K562 (cell line): ENCODE measurements at regions not wholly inside any gene's neighbourhood (a gene's known extent, or its start where the extent isn't known, plus 50 kb on each side); places are given as distances from the start of the nearest gene placed in this dataset.
A peak's percentile ranks its signal among the peaks of the same experiment; 100 is the strongest.

Experiments
- ATAC-seq: fragments of 200-7000 bp; cut with Tn5 transposase; 3 replicates; pipeline ENCODE4 v1.9.1; 2020; ENCODE audit warnings: moderate library complexity
- BruUV-seq: library from RNA; stranded (reverse); fragments of 400-500 nt; replicated peaks from 2 replicates; lab custom pipeline; 2021; lab: Mats Ljungman, UMichigan
- CTCF ChIA-PET: fragments of 300-600 bp; formaldehyde crosslinking; extraction: SDS; loops from one replicate; lab custom pipeline; 2021; ENCODE audit warnings: low intra/inter-chr PET ratio; lab: Yijun Ruan, JAX
- POLR2A ChIA-PET: fragments of 300-600, 350-650 bp; sonication (Branson Sonifier 250); formaldehyde crosslinking; extraction: SDS; loops from one replicate; lab custom pipeline; 2021; ENCODE audit warnings: antibody characterized with exemption, inconsistent platforms; lab: Yijun Ruan, JAX
- DNase-seq, 4 experiments: peaks; one replicate each; pipeline versions ENCODE4 v3.0.0 to v3.0.0-alpha.2; 2011 to 2018; ENCODE audit warnings: low spot score in 3 of 4, mixed read lengths in 3 of 4; ENCODE audit errors: extremely low read depth in 1 of 4
- FAIRE-seq: peaks from 2 replicates; lab custom pipeline; 2011; peaks lifted over from hg19 to GRCh38; lab: Jason Lieb, UNC
- H2AFZ ChIP-seq: 2 replicates; pipeline ENCODE4 v1.6.0; 2011; ENCODE audit warnings: low read depth, low read length, control low read depth, inconsistent platforms
- H3K27ac ChIP-seq: fragments of 200-600 bp; 3 replicates; pipeline ENCODE4 v1.8.0; 2011; ENCODE audit warnings: low read depth, mild to moderate bottlenecking, control low read depth, inconsistent platforms, low read length, moderate library complexity, mixed read lengths; ENCODE audit errors: extremely low read depth
- H3K27me3 ChIP-seq, 2 experiments: fragments of 300-600 bp in 1 of 2; 2 replicates in 1 of 2; 3 replicates in 1 of 2; pipeline versions ENCODE4 v1.6.0 to v1.8.0; 2011; ENCODE audit warnings: inconsistent platforms in 2 of 2, low read length in 2 of 2, mild to moderate bottlenecking in 1 of 2, mixed read lengths in 1 of 2, moderate library complexity in 1 of 2; ENCODE audit not compliant: control insufficient read depth in 2 of 2, insufficient read depth in 2 of 2
- H3K36me3 ChIP-seq: fragments of 300-600 bp; 3 replicates; pipeline ENCODE4 v1.8.0; 2011; ENCODE audit warnings: mild to moderate bottlenecking, low read length, inconsistent platforms; ENCODE audit not compliant: control insufficient read depth, insufficient read depth
- H3K4me1 ChIP-seq, 2 experiments: fragments of 200-600 bp in 1 of 2; replicated peaks in 1 of 2; 2 replicates in 1 of 2; 3 replicates in 1 of 2; pipeline versions ENCODE4 v1.5.1 to v1.8.0; 2011; ENCODE audit warnings: inconsistent platforms in 2 of 2, low read length in 2 of 2, mild to moderate bottlenecking in 1 of 2, mixed read lengths in 1 of 2, moderate library complexity in 1 of 2; ENCODE audit not compliant: control insufficient read depth in 2 of 2, insufficient read depth in 2 of 2
- H3K4me2 ChIP-seq: 2 replicates; pipeline ENCODE4 v1.6.1; 2011; ENCODE audit warnings: low read length, control low read depth, inconsistent platforms, mixed read lengths; ENCODE audit not compliant: insufficient read depth
- H3K4me3 ChIP-seq: fragments of 200-600 bp; sonication (generic), shearing (Covaris generic); 2 replicates; pipeline ENCODE4 v1.5.1; 2016; ENCODE audit warnings: control low read depth, inconsistent platforms
- H3K79me2 ChIP-seq: fragments of 200-600 bp; 3 replicates; pipeline ENCODE4 v1.8.0; 2011; ENCODE audit warnings: low read length, inconsistent platforms; ENCODE audit not compliant: control insufficient read depth, insufficient read depth
- H3K9ac ChIP-seq, 2 experiments: 2 replicates each; pipeline versions ENCODE4 v1.6.0 to v1.6.1; 2011; ENCODE audit warnings: low read depth in 2 of 2, low read length in 2 of 2, control low read depth in 1 of 2, inconsistent platforms in 1 of 2, mild to moderate bottlenecking in 1 of 2, mixed read lengths in 1 of 2; ENCODE audit not compliant: insufficient read depth in 1 of 2
- H3K9me1 ChIP-seq: one replicate; pipeline ENCODE4 v1.6.0; 2011; ENCODE audit warnings: inconsistent platforms, mild to moderate bottlenecking, low read length, moderate library complexity; ENCODE audit not compliant: control insufficient read depth, insufficient read depth
- H3K9me3 ChIP-seq: replicated peaks from 2 replicates; pipeline ENCODE4 v1.5.1; 2011; ENCODE audit warnings: low read depth, low read length, inconsistent platforms; ENCODE audit not compliant: control insufficient read depth, insufficient read depth
- H4K20me1 ChIP-seq: replicated peaks from 2 replicates; pipeline ENCODE4 v1.6.1; 2011; ENCODE audit warnings: low read length, inconsistent platforms, mixed read lengths; ENCODE audit not compliant: control insufficient read depth, insufficient read depth
- ADNP ChIP-seq: fragments of 200-800 bp; sonication (Bioruptor generic); IDR thresholded peaks from 2 replicates; pipeline ENCODE4 v1.6.1; 2016; ENCODE audit warnings: missing genetic modification characterization, missing compliant biosample characterization
- CBFA2T2 ChIP-seq: fragments of 450-650 bp; conservative IDR thresholded peaks from 2 replicates; pipeline ENCODE4 v1.6.1; 2017; ENCODE audit warnings: mild to moderate bottlenecking
- CBX2 ChIP-seq: fragments of 200-600 bp; sonication (generic); IDR thresholded peaks from one replicate; pipeline ENCODE4 v1.6.1; 2012; ENCODE audit warnings: mild to moderate bottlenecking, low read length, inconsistent platforms; ENCODE audit not compliant: insufficient read depth, poor library complexity, severe bottlenecking
- DACH1 ChIP-seq: fragments of 450-650 bp; IDR thresholded peaks from 2 replicates; pipeline ENCODE4 v1.6.1; 2018; ENCODE audit not compliant: partially characterized antibody
- ESRRB ChIP-seq: fragments of 250-450 bp; sonication (Bioruptor Pico); IDR thresholded peaks from 2 replicates; pipeline ENCODE4 v1.5.0; 2020; ENCODE audit warnings: mild to moderate bottlenecking, moderate library complexity, borderline replicate concordance
- HNRNPLL ChIP-seq: fragments of 200-400 bp; formaldehyde crosslinking; IDR thresholded peaks from 2 replicates; pipeline ENCODE4 v1.6.1; 2017; ENCODE audit warnings: low read length, low read depth, mild to moderate bottlenecking; ENCODE audit not compliant: poor library complexity, severe bottlenecking
- KDM2B ChIP-seq: fragments of 250-450 bp; sonication (Bioruptor Pico); IDR thresholded peaks from 2 replicates; pipeline ENCODE4 v1.8.0; 2021; ENCODE audit warnings: mild to moderate bottlenecking, moderate library complexity
- MBD2 ChIP-seq: sonication (generic); IDR thresholded peaks from 2 replicates; pipeline ENCODE4 v1.6.1; 2016; ENCODE audit warnings: low read depth, borderline replicate concordance
- NCOA2 ChIP-seq, 2 experiments: fragments of 450-650 bp; IDR thresholded peaks; 2 replicates each; pipeline ENCODE4 v1.6.1; 2018; ENCODE audit warnings: mild to moderate bottlenecking in 2 of 2, moderate library complexity in 1 of 2; ENCODE audit not compliant: partially characterized antibody in 2 of 2
- TARDBP ChIP-seq: fragments of 450-650 bp; IDR thresholded peaks from 2 replicates; pipeline ENCODE4 v1.6.1; 2016
- ZC3H8 ChIP-seq: fragments of 450-650 bp; IDR thresholded peaks from 2 replicates; pipeline ENCODE4 v1.6.1; 2017
- ZNF184 ChIP-seq: sonication (generic); formaldehyde crosslinking; IDR thresholded peaks from 2 replicates; pipeline ENCODE4 v1.5.0; 2020; ENCODE audit warnings: missing genetic modification reagents
- ZNF253 ChIP-seq: fragments of 250-450 bp; sonication (Bioruptor Pico); conservative IDR thresholded peaks from 2 replicates; pipeline ENCODE4 v1.6.1; 2021; ENCODE audit warnings: mild to moderate bottlenecking
- ZSCAN29 ChIP-seq: fragments of 450-650 bp; IDR thresholded peaks from 2 replicates; pipeline ENCODE4 v1.6.1; 2017
- WGBS: fragments of 100-300 bp; shearing (Covaris generic); methylation state at CpG from one replicate; pipeline ENCODE4 v1.1.6; 2016; ENCODE audit warnings: low coverage, mixed read lengths; ENCODE audit not compliant: insufficient coverage; ENCODE audit errors: missing lambda C conversion rate; 5-methylcytosine and 5-hydroxymethylcytosine counted together
- in situ Hi-C: fragments of 300-500 bp; cut with MboI; formaldehyde crosslinking; loops from 4 replicates; pipeline ENCODE4 v1.15.0; 2018; ENCODE audit warnings: inconsistent platforms, mixed read lengths
- intact Hi-C: fragments of 100-400 bp; cut with micrococcal nuclease; formaldehyde crosslinking; loops from 2 replicates; pipeline ENCODE4 v1.14.2; 2022
- TF ChIP-seq, protein P1 (sequence below): sonication (generic); formaldehyde crosslinking; IDR thresholded peaks from 2 replicates; pipeline ENCODE4 v1.8.0; 2022; ENCODE audit warnings: missing genetic modification reagents, mild to moderate bottlenecking, moderate library complexity, borderline replicate concordance
- TF ChIP-seq, protein P2 (sequence below): fragments of 150-350 bp; conservative IDR thresholded peaks from 2 replicates; pipeline ENCODE4 v1.6.1; 2014; ENCODE audit warnings: low read length
- TF ChIP-seq, protein P3 (sequence below): sonication (generic); formaldehyde crosslinking; IDR thresholded peaks from 2 replicates; pipeline ENCODE4 v1.8.1; 2022; ENCODE audit warnings: missing genetic modification reagents

DNA sequence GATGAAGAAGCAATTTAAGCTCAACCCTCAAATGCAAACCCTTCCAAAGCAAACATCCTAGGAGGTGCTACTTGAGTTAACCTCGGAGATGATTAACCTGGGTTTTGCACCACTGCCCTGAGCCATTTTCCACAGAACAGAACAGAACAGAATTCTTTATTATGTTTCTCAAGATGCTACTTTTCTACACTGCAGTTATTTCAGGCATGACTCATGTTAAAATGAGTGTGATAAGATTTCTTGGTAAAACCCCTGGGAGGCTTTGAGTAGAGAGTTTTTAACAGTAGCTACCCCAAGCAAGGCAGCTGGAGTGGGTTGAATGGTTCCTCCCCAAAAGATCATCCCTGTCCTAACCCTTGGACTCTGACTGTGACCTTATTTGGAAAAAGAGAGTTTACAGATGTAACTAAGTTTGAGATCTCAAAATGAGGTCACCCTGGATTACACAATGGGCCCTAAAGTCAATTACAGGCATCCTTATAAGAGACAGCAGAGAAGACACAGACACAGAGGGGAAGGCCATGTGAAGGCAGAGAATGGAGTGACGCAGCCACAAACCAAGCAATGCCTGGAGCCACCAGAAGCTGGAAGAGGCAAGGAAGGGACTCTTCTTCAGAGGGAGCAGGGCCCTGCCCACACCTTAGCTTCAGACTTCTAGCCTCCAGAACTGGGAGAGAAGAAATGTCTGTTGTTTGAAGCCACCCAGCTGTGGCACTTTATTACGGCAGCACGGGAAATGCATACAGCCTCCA, 153.4 kb downstream of the ETS2 start (continued):
- TF ChIP-seq HNRNPLL, result no peak
- no peak for TF ChIP-seq ZNF184 (CRISPR knock-in tag)
- no peak for TF ChIP-seq NCOA2 (IDR thresholded peaks at IDR 0.05; ENCODE audit: partially characterized antibody in 2 of 2)
- no peak for TF ChIP-seq ZC3H8
- TF ChIP-seq, protein P1, sequence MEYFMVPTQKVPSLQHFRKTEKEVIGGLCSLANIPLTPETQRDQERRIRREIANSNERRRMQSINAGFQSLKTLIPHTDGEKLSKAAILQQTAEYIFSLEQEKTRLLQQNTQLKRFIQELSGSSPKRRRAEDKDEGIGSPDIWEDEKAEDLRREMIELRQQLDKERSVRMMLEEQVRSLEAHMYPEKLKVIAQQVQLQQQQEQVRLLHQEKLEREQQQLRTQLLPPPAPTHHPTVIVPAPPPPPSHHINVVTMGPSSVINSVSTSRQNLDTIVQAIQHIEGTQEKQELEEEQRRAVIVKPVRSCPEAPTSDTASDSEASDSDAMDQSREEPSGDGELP (CRISPR knock-in tag), result no peak
- TF ChIP-seq KDM2B (CRISPR knock-in tag), result no peak
- TF ChIP-seq ZSCAN29, result no peak
- no peak for TF ChIP-seq MBD2
- TF ChIP-seq ZNF253 (CRISPR knock-in tag), result no peak
- no peak for TF ChIP-seq CBX2

DNA sequence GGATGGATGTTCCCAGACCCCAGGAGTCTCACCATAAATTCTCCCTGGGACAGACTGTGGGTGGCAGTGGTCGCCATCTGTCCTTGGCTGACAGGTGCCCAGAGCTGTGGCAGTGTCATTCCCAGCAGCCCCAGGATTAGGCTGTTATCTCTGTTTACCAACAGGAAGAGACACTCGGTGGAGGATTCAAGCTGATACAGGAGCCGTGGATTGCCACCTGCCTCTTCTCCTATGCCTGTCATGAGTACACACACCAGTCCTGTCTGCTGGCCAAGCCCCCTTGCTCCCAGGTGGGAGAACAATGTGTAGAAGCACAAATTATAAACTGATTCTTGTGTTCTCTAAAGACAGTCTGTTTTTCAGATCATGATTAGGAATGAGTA, 152.6 kb downstream of the ETS2 start:
- in situ Hi-C loops, result no loop called here
- Histone ChIP-seq H3K9ac (no peak overlapping the region), H3K27ac (no peak overlapping the region; the same call in 2 of the 3 replicates), H3K27me3 (peaks cover 0 to 14% of the 10 kb centered on the region in 2 experiments; a peak in 2 of 5 replicates), H2AFZ (no peak overlapping the region), H3K9me3 (no peaks in the 10 kb centered on the region), H3K79me2 (no peaks in the 10 kb centered on the region), H3K4me2 (no peak overlapping the region; the same call in 1 of the 2 replicates), H3K4me3 (no peak overlapping the region), H3K9me1 (no peaks in the 10 kb centered on the region), H3K36me3 (no peaks in the 10 kb centered on the region), H3K4me1 (peaks cover 3 to 49% of the 10 kb centered on the region in 2 experiments; a peak in 4 of 5 replicates), H4K20me1 (no peaks in the 10 kb centered on the region)
- DNase-seq, result no peak
- intact Hi-C loops, result no loop called here
- ATAC-seq, result no peak
- BruUV-seq, result no TSS peak
- no peak for FAIRE-seq
- CTCF ChIA-PET, result no interaction called here
- 14% methylated on average over 3 of the region's 3 CpGs for WGBS
- POLR2A ChIA-PET, result interaction anchor here (0.6 to 3.0 kb wide), 5 partner anchors 8 to 207 kb away, joined by 3 to 9 read pairs (median 4); no protein-coding TSS in a partner anchor
- TF ChIP-seq ESRRB (CRISPR knock-in tag) (no peak), TARDBP (no peak), CBFA2T2 (0 out of 2 replicates have a peak, but pooled peaks have one; percentile 6), ADNP (tag) (no peak), DACH1 (no peak)
- TF ChIP-seq, protein P2, sequence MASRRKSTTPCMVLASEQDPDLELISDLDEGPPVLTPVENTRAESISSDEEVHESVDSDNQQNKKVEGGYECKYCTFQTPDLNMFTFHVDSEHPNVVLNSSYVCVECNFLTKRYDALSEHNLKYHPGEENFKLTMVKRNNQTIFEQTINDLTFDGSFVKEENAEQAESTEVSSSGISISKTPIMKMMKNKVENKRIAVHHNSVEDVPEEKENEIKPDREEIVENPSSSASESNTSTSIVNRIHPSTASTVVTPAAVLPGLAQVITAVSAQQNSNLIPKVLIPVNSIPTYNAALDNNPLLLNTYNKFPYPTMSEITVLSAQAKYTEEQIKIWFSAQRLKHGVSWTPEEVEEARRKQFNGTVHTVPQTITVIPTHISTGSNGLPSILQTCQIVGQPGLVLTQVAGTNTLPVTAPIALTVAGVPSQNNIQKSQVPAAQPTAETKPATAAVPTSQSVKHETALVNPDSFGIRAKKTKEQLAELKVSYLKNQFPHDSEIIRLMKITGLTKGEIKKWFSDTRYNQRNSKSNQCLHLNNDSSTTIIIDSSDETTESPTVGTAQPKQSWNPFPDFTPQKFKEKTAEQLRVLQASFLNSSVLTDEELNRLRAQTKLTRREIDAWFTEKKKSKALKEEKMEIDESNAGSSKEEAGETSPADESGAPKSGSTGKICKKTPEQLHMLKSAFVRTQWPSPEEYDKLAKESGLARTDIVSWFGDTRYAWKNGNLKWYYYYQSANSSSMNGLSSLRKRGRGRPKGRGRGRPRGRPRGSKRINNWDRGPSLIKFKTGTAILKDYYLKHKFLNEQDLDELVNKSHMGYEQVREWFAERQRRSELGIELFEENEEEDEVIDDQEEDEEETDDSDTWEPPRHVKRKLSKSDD, result no peak
- TF ChIP-seq, protein P3, sequence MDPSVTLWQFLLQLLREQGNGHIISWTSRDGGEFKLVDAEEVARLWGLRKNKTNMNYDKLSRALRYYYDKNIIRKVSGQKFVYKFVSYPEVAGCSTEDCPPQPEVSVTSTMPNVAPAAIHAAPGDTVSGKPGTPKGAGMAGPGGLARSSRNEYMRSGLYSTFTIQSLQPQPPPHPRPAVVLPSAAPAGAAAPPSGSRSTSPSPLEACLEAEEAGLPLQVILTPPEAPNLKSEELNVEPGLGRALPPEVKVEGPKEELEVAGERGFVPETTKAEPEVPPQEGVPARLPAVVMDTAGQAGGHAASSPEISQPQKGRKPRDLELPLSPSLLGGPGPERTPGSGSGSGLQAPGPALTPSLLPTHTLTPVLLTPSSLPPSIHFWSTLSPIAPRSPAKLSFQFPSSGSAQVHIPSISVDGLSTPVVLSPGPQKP, result no peak
